ENCODE measurements at regions not wholly inside any gene's neighbourhood (a gene's known extent, or its start where the extent isn't known, plus 50 kb on each side); places are given as distances from the start of the nearest gene placed in this dataset.

- no peak for TF ChIP-seq CTCF (IDR thresholded peaks at IDR 0.05; ENCODE audit: insufficient read depth, low read length)
- no peak for DNase-seq (ENCODE audit: low read depth)
Observed at GRCh38 chr10:128421371-128422160, 295.3 kb upstream of the MKI67 start.

DNA sequence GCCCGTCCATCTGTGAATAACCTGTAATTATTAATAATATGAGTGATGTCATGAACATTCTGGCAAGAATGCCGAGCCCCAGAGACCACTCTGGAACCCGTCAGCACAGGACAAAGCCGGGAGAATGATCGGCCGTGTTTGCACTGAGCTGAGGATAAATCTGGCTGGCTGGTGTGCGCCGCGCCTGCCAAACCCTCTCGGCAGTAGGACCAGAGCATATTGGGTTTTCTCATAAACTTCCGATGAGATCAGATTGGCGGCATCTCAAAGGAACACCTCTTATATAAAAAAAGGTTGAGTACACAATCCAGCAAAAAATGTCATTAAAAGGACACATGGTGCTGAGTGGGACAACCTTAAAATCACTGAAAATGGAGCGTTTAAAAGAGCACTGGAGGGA is 296.0 kb upstream of the MKI67 start:
- no peak for DNase-seq (ENCODE audit: low read depth)
- no peak overlapping the region for H3K4me3 ChIP-seq (ENCODE audit: low read depth, low read length)
- TF ChIP-seq CTCF (IDR thresholded peaks at IDR 0.05; ENCODE audit: insufficient read depth, low read length), result no peak

More at GRCh38 chr10:128421371-128422160, 295.3 kb upstream of the MKI67 start:
- no peak overlapping the region for H3K4me3 ChIP-seq (ENCODE audit: low read depth, low read length)

DNA sequence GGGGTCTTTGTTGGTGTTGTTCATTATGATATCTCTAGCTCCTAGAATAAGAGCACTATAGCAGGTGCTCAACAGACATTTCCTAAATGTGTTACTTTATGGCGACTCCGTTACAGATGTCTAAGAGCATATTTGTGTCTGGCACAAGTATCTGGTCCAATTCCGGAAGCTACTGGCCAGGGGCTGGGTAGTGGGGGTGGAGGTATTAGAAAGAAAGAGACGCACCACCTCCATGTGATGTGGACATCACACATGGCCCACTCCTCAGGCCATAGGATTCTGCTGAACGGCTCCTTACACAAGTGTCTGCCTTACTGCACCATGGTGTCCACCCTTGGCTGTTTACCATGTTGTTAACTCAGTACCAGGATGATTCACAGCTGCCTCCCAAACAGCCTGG is 296.8 kb upstream of the MKI67 start:
- DNase-seq (ENCODE audit: low read depth), result no peak
- no peak for TF ChIP-seq CTCF (IDR thresholded peaks at IDR 0.05; ENCODE audit: insufficient read depth, low read length)
- H3K4me3 ChIP-seq (ENCODE audit: low read depth, low read length), result no peak overlapping the region

GRCh38 chr10:128429321-128429720 is 303.1 kb upstream of the MKI67 start:
- TF ChIP-seq CTCF (IDR thresholded peaks at IDR 0.05; ENCODE audit: insufficient read depth, low read length), result no peak
- H3K4me3 ChIP-seq (ENCODE audit: low read depth, low read length), result no peak overlapping the region
- DNase-seq (ENCODE audit: low read depth), result no peak

DNA sequence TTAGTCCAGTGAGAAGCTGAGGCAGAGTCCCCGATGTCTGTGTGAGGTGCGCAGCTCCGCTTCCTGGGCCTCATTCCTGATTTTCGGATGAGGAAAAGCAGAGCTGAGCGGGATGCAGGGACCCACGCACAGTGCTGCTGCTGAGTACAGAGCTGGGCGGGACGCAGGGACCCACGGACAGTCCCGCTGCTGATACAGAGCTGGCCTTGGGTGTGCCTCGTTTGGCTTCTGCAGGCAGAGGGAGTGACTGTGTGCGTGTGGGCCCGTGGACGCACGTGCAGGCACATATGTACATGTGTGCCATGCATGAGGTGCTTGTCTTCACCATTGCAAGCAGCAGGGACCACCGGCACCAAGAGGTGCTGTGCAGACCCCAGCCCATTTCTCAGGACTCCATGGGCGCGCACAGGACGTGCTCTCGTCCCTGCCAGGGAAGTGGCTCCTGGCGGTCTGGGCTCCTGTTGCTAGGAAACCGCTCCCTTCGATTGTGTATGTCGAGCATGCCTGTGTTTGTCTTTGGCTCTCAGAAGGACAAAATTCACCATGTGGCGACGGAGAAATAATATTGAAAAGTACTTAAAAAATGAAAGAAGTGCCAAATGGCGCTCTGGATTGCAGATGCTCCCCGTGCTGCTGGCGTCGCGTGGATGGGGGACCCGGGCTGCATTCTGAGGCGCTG is 303.8 kb upstream of the MKI67 start:
- no peak for TF ChIP-seq CTCF (IDR thresholded peaks at IDR 0.05; ENCODE audit: insufficient read depth, low read length)
- no peak for DNase-seq (ENCODE audit: low read depth)
- H3K4me3 ChIP-seq (ENCODE audit: low read depth, low read length), result no peak overlapping the region

DNA sequence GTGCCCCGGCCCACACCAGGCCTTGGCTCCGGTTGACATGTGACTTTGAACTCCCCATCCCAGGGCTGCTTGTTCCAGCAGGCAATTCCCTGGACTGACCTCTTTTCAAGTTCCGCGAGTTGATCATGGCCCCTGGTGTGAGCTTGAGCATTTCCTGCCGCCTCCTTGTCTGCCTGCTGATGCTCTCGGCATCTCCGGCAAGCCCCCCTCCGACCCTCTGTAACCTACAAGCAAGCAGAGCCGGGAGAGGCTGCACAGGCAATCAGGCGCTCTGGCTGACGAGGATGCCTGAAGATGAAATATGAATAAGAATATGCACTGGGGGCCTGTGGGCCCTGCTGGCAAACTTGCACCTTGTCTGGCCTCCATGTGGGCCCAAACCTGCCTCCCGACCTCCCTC is 304.9 kb upstream of the MKI67 start:
- TF ChIP-seq CTCF (IDR thresholded peaks at IDR 0.05; ENCODE audit: insufficient read depth, low read length), result no peak
- no peak for DNase-seq (ENCODE audit: low read depth)

More for the DNA sequence above, 304.9 kb upstream of the MKI67 start:
- H3K4me3 ChIP-seq (ENCODE audit: low read depth, low read length), result no peak overlapping the region

All from fibroblast of the aortic adventitia (primary cell).